Liver (tissue), 3 donors: ENCODE measurements at regions not wholly inside any gene's neighbourhood (a gene's known extent, or its start where the extent isn't known, plus 50 kb on each side); places are given as distances from the start of the nearest gene placed in this dataset.

ENCODE experiments used
- CTCF ChIP-seq: fragments of 150-350 bp; IDR thresholded peaks from 2 replicates; pipeline ENCODE4 v1.5.1; 2017; ENCODE audit warnings: improper control_type of control experiment, low read depth, low read length; ENCODE audit not compliant: missing input control
- EGR1 ChIP-seq, 2 donors: IDR thresholded peaks; 2 replicates each; pipeline ENCODE4 v1.6.1; 2016 to 2018; ENCODE audit warnings: antibody characterized with exemption in 2 of 2, low read depth in 2 of 2
- GABPA ChIP-seq, 2 donors: IDR thresholded peaks in 1 of 2; conservative IDR thresholded peaks in 1 of 2; 2 replicates each; pipeline ENCODE4 v1.6.1; 2016; ENCODE audit warnings: antibody characterized with exemption in 2 of 2, mild to moderate bottlenecking in 1 of 2, moderate library complexity in 1 of 2
- RXRA ChIP-seq, 2 donors: IDR thresholded peaks; 2 replicates each; pipeline ENCODE4 v1.6.1; 2017 to 2018; ENCODE audit warnings: antibody characterized with exemption in 2 of 2, mild to moderate bottlenecking in 1 of 2
- SP1 ChIP-seq: IDR thresholded peaks from 2 replicates; pipeline ENCODE4 v1.6.1; 2018; ENCODE audit warnings: antibody characterized with exemption, mild to moderate bottlenecking
- TAF1 ChIP-seq: conservative IDR thresholded peaks from 2 replicates; pipeline ENCODE4 v1.6.1; 2016; ENCODE audit warnings: antibody characterized with exemption, mild to moderate bottlenecking
- TF ChIP-seq, protein P1 (sequence below): IDR thresholded peaks from 2 replicates; pipeline ENCODE4 v1.6.1; 2016; ENCODE audit warnings: antibody characterized with exemption
- TF ChIP-seq, protein P2 (sequence below): IDR thresholded peaks from 2 replicates; pipeline ENCODE4 v1.6.1; 2016; ENCODE audit warnings: antibody characterized with exemption
- donor health status: healthy.
- donor health status: healthy.

DNA sequence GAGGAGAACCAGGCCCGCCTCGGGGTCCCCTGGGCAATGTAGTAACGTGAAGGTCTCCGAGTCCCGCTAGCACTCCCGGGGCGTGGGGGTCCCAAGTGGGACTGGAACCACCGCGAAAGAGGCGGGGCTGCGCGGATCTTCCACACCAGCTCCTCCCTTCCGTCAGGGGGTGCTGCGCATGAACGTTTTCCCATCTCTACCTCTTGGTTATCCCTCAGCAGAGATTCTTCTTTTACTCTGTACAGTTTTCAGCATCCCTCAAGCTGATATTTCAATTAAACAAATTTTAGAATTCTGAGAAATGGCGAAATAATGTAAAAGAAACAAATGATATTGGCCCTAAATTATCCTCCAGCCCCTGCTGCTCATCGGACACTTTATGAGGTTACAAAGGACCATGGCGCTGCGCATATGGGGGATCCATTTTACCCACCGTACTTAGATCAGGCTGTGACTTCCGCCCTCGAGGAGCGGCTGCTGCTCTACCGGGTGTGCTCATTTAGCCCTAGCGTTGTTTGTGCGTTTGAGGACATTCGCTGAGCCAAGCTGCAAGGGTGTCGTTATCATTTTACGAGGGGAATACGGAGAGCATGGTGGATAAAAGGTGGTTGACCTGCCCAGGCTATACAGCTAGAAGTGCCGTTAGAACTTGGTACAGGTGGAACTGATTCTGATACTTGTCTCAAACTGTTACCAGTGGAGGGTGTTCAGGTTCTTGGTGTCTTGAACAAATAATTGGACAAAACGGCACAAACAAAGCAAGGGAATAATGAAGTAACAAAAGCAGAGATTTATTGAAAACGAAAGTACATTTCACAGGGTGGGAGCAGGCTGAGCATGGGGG, 75.2 kb upstream of the CHD6 start:
- TF ChIP-seq CTCF (peak; percentile 26), TAF1 (peak; percentile 43), GABPA (IDR thresholded peaks at IDR 0.05 in 1 of 2, conservative IDR thresholded peaks at IDR 0.05 in 1 of 2) (peak; percentile 83 to 94), RXRA (IDR thresholded peaks at IDR 0.05) (peak in 1 of 2 donors; percentile 49), SP1 (peak; percentile 24), EGR1 (IDR thresholded peaks at IDR 0.05; ENCODE audit: low read depth in 2 of 2) (peak; percentile 1 to 13)
- TF ChIP-seq, protein P1, sequence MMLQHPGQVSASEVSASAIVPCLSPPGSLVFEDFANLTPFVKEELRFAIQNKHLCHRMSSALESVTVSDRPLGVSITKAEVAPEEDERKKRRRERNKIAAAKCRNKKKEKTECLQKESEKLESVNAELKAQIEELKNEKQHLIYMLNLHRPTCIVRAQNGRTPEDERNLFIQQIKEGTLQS: no peak
- TF ChIP-seq, protein P2, sequence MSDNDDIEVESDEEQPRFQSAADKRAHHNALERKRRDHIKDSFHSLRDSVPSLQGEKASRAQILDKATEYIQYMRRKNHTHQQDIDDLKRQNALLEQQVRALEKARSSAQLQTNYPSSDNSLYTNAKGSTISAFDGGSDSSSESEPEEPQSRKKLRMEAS: peak; percentile 96
